Karpas-422 (cell line): ENCODE measurements at regions not wholly inside any gene's neighbourhood (a gene's known extent, or its start where the extent isn't known, plus 50 kb on each side); places are given as distances from the start of the nearest gene placed in this dataset.
"Not testable (repeated sequence)": the region's sequence is repeated elsewhere in the genome, so short reads cannot be mapped to it uniquely, and the experiment has no call there.

Experiments
- DNase-seq: peaks from one replicate; pipeline ENCODE4 v3.0.0-alpha.2; 2015
- H2AFZ ChIP-seq: fragments of 200-600 bp; sonication (generic); 2 replicates; pipeline ENCODE4 v1.6.1; 2014; ENCODE audit warnings: antibody characterized with exemption, low read length, mixed read lengths
- H3K27ac ChIP-seq: fragments of 200-600 bp; sonication (generic); 2 replicates; pipeline ENCODE4 v1.5.1; 2014; ENCODE audit warnings: mild to moderate bottlenecking, low read length, moderate library complexity
- H3K27me3 ChIP-seq: fragments of 200-600 bp; sonication (generic); 2 replicates; pipeline ENCODE4 v1.6.1; 2014; ENCODE audit warnings: low read length, mixed read lengths
- H3K36me3 ChIP-seq: fragments of 200-600 bp; sonication (generic); 2 replicates; pipeline ENCODE4 v1.6.1; 2014; ENCODE audit warnings: low read length, mixed read lengths; ENCODE audit not compliant: insufficient read depth
- H3K4me1 ChIP-seq: fragments of 200-600 bp; sonication (generic); 2 replicates; pipeline ENCODE4 v1.6.1; 2014; ENCODE audit warnings: mild to moderate bottlenecking, low read length, mixed read lengths
- H3K4me2 ChIP-seq: fragments of 200-600 bp; sonication (generic); 2 replicates; pipeline ENCODE4 v1.6.1; 2014; ENCODE audit warnings: low read length, low read depth, mild to moderate bottlenecking; ENCODE audit not compliant: poor library complexity, severe bottlenecking
- H3K4me3 ChIP-seq: fragments of 200-600 bp; sonication (generic); 2 replicates; pipeline ENCODE4 v1.5.1; 2014; ENCODE audit warnings: mild to moderate bottlenecking, antibody characterized with exemption, low read length, mixed read lengths
- H3K79me2 ChIP-seq: fragments of 200-600 bp; sonication (generic); 2 replicates; pipeline ENCODE4 v1.6.1; 2014; ENCODE audit warnings: mild to moderate bottlenecking, low read length, mixed read lengths
- H3K9ac ChIP-seq: fragments of 200-600 bp; sonication (generic); 2 replicates; pipeline ENCODE4 v1.6.0; 2014; ENCODE audit warnings: low read length
- H3K9me2 ChIP-seq: fragments of 200-600 bp; sonication (generic), shearing (Covaris generic); replicated peaks from 2 replicates; pipeline ENCODE4 v1.6.0; 2014; ENCODE audit warnings: mild to moderate bottlenecking, low read length, moderate library complexity; ENCODE audit not compliant: insufficient read depth
- H3K9me3 ChIP-seq: fragments of 300-700, 200-600 bp; sonication (generic); 2 replicates; pipeline ENCODE4 v1.6.1; 2014; ENCODE audit warnings: low read length, mixed read lengths
- H4K20me1 ChIP-seq: fragments of 200-600 bp; sonication (generic); 2 replicates; pipeline ENCODE4 v1.6.1; 2014; ENCODE audit warnings: mild to moderate bottlenecking, antibody characterized with exemption, low read length, low read depth; ENCODE audit not compliant: insufficient read depth

DNA sequence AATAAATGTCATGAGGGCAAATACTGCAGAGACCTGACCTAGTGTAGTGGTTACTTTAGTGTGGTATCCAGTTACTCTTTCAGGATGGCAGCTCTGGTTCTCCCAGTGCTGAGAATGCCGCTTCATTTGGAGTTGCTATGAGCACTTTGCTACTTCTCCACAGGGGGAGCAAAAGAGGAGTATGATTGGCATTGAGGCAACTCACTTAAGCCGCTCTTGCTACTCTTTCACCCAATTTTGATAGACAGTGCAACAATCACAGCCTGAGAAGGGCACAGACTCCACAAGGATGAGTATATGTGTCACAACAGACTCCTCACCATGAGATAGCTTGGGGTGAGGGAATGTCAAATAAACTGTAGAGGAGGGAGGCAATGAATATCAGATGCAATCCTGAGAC, 81.2 kb downstream of the NPY1R start:
- Histone ChIP-seq H4K20me1 (no peaks in the 10 kb centered on the region), H3K27me3 (0 out of 2 replicates have a peak, but pooled peaks cover 5% of the 10 kb centered on the region), H3K9me2 (no peaks in the 10 kb centered on the region), H3K9ac (no peak overlapping the region), H3K4me1 (no peaks in the 10 kb centered on the region), H3K27ac (no peak overlapping the region), H3K4me3 (no peak overlapping the region), H3K79me2 (no peaks in the 10 kb centered on the region), H3K4me2 (no peak overlapping the region), H3K36me3 (no peaks in the 10 kb centered on the region), H3K9me3 (no peaks in the 10 kb centered on the region), H2AFZ (no peak overlapping the region)
- peak; percentile 55 for DNase-seq

DNA sequence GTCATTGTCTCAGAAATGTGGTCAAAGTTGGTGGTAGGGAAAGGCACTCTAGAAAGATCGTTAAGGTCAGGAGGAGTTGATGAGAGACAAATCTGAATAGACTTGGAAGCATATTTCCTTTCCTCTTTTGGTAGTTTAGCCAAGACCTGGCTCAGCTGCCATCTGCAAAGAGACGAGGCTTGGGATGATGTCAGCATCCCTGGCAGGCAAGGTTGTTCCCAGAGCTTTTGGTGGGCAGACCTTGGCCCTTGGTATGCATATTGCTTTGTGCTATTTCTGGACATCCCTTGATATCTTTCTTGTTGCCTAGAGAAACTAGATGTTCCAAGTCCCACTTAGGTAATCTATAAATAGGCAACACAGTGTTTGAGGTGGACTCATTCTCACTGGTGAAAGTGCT, 82.4 kb upstream of the NAF1 start:
- H3K4me3 ChIP-seq: no peak overlapping the region
- H3K4me1 ChIP-seq: no peaks in the 10 kb centered on the region
- H3K36me3 ChIP-seq: no peaks in the 10 kb centered on the region
- no peak overlapping the region for H3K4me2 ChIP-seq
- H3K9ac ChIP-seq: no peak overlapping the region
- 0 out of 2 replicates have a peak, but pooled peaks cover 3% of the 10 kb centered on the region for H3K27me3 ChIP-seq
- no peak overlapping the region for H2AFZ ChIP-seq
- no peaks in the 10 kb centered on the region for H4K20me1 ChIP-seq
- H3K27ac ChIP-seq: no peak overlapping the region
- DNase-seq: no peak
- H3K79me2 ChIP-seq: no peaks in the 10 kb centered on the region
- H3K9me2 ChIP-seq: no peaks in the 10 kb centered on the region
- H3K9me3 ChIP-seq: no peaks in the 10 kb centered on the region

DNA sequence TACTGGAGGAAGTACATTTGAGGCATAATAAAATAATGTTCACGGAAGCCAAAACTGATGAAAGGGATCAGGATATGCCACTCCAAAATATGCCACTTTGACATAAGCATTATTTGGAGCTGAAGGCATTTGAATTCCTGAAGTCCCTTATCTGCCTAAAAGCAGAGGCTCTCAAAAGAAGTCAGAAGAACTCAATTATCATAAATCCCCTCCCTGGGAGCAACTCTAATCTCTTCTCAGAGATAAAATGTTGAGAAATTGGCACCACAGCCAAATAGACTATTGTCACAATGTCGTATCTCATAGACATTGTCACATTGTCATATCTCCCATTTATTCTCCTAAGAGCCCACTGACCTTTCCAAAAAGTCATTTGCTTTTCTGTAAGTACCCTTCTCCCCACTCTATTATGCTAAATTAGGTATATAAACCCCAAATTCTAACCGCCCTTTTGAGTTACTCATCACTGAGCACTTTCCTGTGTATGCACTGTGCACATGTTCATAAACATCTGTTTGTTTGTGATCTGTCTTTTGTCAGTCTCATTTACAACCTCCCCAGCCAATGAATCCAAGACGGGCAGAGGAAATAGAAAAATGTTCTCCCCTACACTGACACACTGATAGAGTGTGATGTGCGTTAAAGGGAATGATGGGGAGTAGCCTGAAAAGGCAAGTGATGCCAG, 78.5 kb upstream of the NAF1 start:
- H3K27ac ChIP-seq: no peak overlapping the region
- no peak overlapping the region for H3K4me2 ChIP-seq
- H3K79me2 ChIP-seq: no peaks in the 10 kb centered on the region
- H4K20me1 ChIP-seq: no peaks in the 10 kb centered on the region
- H3K9me2 ChIP-seq: no peaks in the 10 kb centered on the region
- H3K36me3 ChIP-seq: no peaks in the 10 kb centered on the region
- H3K9me3 ChIP-seq: no peaks in the 10 kb centered on the region
- H3K4me3 ChIP-seq: no peak overlapping the region
- DNase-seq: no peak
- H3K4me1 ChIP-seq: no peaks in the 10 kb centered on the region
- no peak overlapping the region for H2AFZ ChIP-seq
- no peak overlapping the region for H3K9ac ChIP-seq
- 0 out of 2 replicates have a peak, but pooled peaks cover 3% of the 10 kb centered on the region for H3K27me3 ChIP-seq

DNA sequence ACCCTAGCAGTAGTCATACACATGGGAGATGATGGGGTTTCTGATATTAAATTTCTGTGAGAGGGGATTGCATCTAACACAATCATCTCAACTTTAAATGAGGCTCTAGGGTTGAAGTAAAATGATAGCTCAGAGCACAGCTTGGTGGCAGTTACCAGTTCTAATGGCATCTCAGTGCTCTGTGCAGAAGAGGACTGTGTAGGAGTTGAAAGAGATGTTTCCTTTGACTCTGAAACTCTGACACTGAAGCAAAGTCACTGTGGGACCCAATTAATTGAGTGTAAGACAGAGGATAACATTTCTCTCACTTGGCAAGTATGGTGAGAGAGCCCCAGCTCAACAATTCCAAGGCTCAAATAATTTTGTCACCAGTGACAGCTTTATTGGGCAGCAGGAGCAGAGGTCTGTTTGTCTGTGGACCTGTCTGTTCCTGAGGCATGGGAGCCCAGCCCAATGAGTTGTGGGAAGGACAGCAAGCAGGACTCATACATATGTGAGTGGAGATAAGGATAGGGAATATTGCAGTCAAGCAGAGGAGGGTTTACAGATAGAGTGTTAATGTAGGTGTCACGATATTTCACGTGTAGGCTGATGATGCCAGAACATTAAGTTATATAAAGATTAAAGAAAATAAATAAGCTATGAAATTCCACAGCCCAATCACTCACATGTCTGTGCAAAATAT, 76.7 kb upstream of the NAF1 start:
- Histone ChIP-seq H3K4me2 (no peak overlapping the region), H3K27me3 (0 out of 2 replicates have a peak, but pooled peaks cover 3% of the 10 kb centered on the region), H3K9me3 (no peaks in the 10 kb centered on the region), H3K79me2 (no peaks in the 10 kb centered on the region), H4K20me1 (no peaks in the 10 kb centered on the region), H3K27ac (no peak overlapping the region), H3K36me3 (no peaks in the 10 kb centered on the region), H2AFZ (no peak overlapping the region), H3K4me3 (no peak overlapping the region), H3K9me2 (no peaks in the 10 kb centered on the region), H3K9ac (no peak overlapping the region), H3K4me1 (no peaks in the 10 kb centered on the region)
- DNase-seq: no peak

DNA sequence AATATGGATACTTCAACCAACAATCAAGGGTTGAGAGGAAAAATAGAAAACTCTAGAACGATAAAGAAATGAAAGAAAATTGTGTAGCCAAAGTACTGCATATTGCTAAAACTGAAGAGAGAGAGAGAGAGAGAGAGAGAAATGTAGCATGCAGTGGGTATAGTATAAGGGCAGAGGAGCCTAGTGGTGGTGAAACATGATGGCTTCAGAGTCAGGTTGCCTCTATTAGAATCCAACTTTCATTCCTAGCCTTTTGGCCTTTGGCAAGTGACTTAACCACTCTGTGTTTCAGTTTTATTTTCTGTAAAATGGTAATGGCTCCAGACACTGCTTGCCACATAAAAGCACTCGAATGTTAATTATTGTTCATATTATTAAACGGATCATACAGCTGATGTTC, 71.2 kb upstream of the NAF1 start:
- Histone ChIP-seq H2AFZ (no peak overlapping the region), H3K27me3 (no peaks in the 10 kb centered on the region), H3K9ac (no peak overlapping the region), H3K4me3 (no peak overlapping the region), H3K9me2 (no peaks in the 10 kb centered on the region), H3K4me2 (no peak overlapping the region), H3K27ac (no peak overlapping the region), H3K4me1 (no peaks in the 10 kb centered on the region), H3K79me2 (no peaks in the 10 kb centered on the region), H3K36me3 (no peaks in the 10 kb centered on the region), H4K20me1 (no peaks in the 10 kb centered on the region), H3K9me3 (no peaks in the 10 kb centered on the region)
- no peak for DNase-seq

DNA sequence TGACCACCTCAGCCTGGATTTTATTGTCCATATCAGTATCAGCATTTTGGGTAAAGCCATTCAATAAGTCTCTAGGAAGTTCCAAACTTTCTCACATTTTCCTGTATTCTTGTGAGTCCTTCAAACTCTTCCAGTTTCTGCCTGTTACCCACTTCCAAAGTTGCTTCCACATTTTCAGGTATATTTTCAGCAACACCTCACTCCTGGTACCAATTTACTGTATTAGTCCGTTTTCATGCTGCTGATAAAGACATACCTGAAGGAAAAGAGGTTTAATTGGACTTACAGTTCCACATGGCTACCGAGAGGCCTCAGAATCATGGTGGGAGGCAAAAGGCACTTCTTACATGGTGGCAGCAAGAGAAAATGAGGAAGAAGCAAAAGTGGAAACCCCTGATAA, 69.7 kb upstream of the NAF1 start:
- H3K9me3 ChIP-seq, H3K9me2 ChIP-seq, H3K36me3 ChIP-seq, H3K79me2 ChIP-seq, H3K4me1 ChIP-seq, H3K27me3 ChIP-seq, H3K9ac ChIP-seq, H3K4me2 ChIP-seq, DNase-seq, H3K27ac ChIP-seq, H2AFZ ChIP-seq, H4K20me1 ChIP-seq, H3K4me3 ChIP-seq: not testable (repeated sequence)

DNA sequence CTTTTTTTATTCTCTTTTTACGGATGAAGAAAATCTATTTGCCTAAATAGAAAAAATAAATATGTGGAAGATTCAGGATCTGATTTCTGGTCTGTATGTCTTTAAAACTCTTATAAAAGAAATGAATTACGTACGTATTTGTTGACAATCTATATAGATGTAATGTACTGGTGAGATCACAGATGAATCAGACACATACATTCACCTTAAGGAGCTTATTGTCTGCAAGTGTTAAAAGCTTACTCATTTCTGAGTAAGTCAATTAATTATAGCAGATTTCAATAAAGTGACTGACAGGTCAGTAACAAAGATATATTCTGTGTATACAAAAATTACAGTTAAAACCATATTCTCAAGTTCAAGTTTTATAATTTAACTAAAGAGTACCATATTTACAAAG, 66.6 kb upstream of the NAF1 start:
- no peak overlapping the region for H3K27ac ChIP-seq
- no peak overlapping the region for H2AFZ ChIP-seq
- H3K79me2 ChIP-seq: no peaks in the 10 kb centered on the region
- H3K4me3 ChIP-seq: no peak overlapping the region
- no peak for DNase-seq
- no peaks in the 10 kb centered on the region for H3K27me3 ChIP-seq
- no peaks in the 10 kb centered on the region for H3K4me1 ChIP-seq
- H4K20me1 ChIP-seq: no peaks in the 10 kb centered on the region
- H3K9me2 ChIP-seq: no peaks in the 10 kb centered on the region
- no peaks in the 10 kb centered on the region for H3K36me3 ChIP-seq
- no peak overlapping the region for H3K4me2 ChIP-seq
- H3K9ac ChIP-seq: no peak overlapping the region
- no peaks in the 10 kb centered on the region for H3K9me3 ChIP-seq

DNA sequence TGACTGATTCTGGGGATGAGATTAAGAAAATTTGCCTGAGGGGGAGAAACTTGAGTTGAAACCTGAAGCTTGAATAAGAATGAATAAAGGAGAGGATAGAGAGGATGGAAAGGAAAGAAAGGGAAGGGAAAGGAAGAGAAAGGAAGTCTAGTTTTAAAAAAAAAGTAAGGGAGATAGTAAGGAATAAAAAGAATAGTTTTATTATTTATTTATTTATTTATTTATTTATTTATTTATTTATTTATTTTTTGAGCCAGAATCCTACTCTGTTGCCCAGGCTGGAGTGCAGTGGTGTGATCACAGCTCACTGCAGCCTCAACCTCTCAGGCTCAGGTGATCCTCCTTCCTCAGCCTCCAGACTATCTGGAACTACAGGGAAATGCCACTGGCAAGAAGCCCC, 62.0 kb upstream of the NAF1 start:
- no peak overlapping the region for H3K27ac ChIP-seq
- H3K9ac ChIP-seq: no peak overlapping the region
- H4K20me1 ChIP-seq: no peaks in the 10 kb centered on the region
- no peak overlapping the region for H3K4me3 ChIP-seq
- H3K4me2 ChIP-seq: no peak overlapping the region
- H3K27me3 ChIP-seq: no peaks in the 10 kb centered on the region
- H3K4me1 ChIP-seq: no peaks in the 10 kb centered on the region
- H3K79me2 ChIP-seq: no peaks in the 10 kb centered on the region
- no peak for DNase-seq
- no peaks in the 10 kb centered on the region for H3K36me3 ChIP-seq
- no peaks in the 10 kb centered on the region for H3K9me2 ChIP-seq
- no peaks in the 10 kb centered on the region for H3K9me3 ChIP-seq
- H2AFZ ChIP-seq: no peak overlapping the region
